BLaER1 (cell line): ENCODE measurements at regions not wholly inside any gene's neighbourhood (a gene's known extent, or its start where the extent isn't known, plus 50 kb on each side); places are given as distances from the start of the nearest gene placed in this dataset.
A peak's percentile ranks its signal among the peaks of the same experiment; 100 is the strongest.

Experiments
- H3K27ac ChIP-seq: shearing (Covaris generic); formaldehyde crosslinking; 2 replicates; pipeline ENCODE4 v1.8.1; 2022
- H3K27me3 ChIP-seq: shearing (Covaris generic); formaldehyde crosslinking; 2 replicates; pipeline ENCODE4 v1.8.1; 2022
- H3K36me3 ChIP-seq: shearing (Covaris generic); formaldehyde crosslinking; 2 replicates; pipeline ENCODE4 v1.8.1; 2022
- H3K4me1 ChIP-seq: shearing (Covaris generic); formaldehyde crosslinking; 2 replicates; pipeline ENCODE4 v1.8.1; 2022
- H3K4me2 ChIP-seq: shearing (Covaris generic); formaldehyde crosslinking; 2 replicates; pipeline ENCODE4 v1.8.1; 2022
- H3K4me3 ChIP-seq: shearing (Covaris generic); formaldehyde crosslinking; 2 replicates; pipeline ENCODE4 v1.8.1; 2022
- H3K9ac ChIP-seq: shearing (Covaris generic); formaldehyde crosslinking; 2 replicates; pipeline ENCODE4 v1.8.1; 2022
- H3K9me3 ChIP-seq: shearing (Covaris generic); formaldehyde crosslinking; 2 replicates; pipeline ENCODE4 v1.8.1; 2022
- H4K20me1 ChIP-seq: shearing (Covaris generic); formaldehyde crosslinking; 2 replicates; pipeline ENCODE4 v1.8.1; 2022
- Cebpa-rat ChIP-seq: shearing (Covaris generic); IDR thresholded peaks from 2 replicates; pipeline ENCODE4 v1.8.1; 2022

DNA sequence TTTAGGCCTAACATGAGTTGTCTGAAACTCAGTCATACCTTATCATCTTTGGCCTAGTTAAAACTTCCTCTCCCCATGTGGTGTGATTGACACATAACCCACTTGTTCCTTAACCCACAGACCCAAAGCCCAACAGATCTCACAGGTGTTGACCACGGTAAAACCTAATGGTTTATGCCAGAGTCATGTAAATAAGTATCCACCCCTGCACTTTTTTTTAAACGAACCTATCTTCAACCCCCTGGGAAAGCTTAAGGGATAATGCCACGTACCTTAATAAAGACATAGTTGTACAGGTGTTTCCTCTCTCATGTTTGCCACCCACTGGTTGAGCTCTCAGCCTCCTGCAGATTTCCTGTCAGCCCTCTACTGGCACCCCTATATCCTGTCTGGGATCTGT is 709.3 kb upstream of the CCDC179 start:
- H3K4me3 ChIP-seq = no peak overlapping the region
- H3K9me3 ChIP-seq = no peaks in the 10 kb centered on the region
- no peaks in the 10 kb centered on the region for H3K36me3 ChIP-seq
- H3K27me3 ChIP-seq = no peaks in the 10 kb centered on the region
- no peaks in the 10 kb centered on the region for H4K20me1 ChIP-seq
- peak overlapping the region; percentile 14; the same call in 1 of the 2 replicates for H3K4me2 ChIP-seq
- no peak overlapping the region for H3K27ac ChIP-seq
- no peak for TF ChIP-seq Cebpa-rat
- H3K4me1 ChIP-seq = peaks cover 12% of the 10 kb centered on the region
- H3K9ac ChIP-seq = no peak overlapping the region

DNA sequence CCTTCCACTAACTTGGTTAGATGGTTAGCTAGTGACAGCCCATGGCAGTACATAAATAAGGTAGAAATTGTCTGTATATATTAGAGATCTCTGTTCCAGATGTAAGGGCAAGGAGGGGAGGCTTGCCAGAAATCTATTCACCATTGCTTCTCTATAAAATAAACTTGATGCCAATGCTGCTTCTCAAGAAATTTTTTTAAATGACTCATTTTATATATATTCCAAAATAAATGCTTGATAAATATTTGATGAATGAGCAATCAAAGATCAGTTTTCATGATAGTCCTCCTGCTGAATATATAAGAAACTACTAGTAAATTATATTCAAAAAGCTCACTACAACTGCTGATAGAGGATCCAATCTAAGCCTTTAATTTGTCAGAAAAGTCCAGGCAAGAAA is 710.6 kb upstream of the CCDC179 start:
- H3K27ac ChIP-seq = no peak overlapping the region
- H3K4me1 ChIP-seq = peaks cover 12% of the 10 kb centered on the region
- no peak overlapping the region for H3K9ac ChIP-seq
- H3K36me3 ChIP-seq = no peaks in the 10 kb centered on the region
- H3K4me2 ChIP-seq = no peak overlapping the region
- H3K27me3 ChIP-seq = no peaks in the 10 kb centered on the region
- H4K20me1 ChIP-seq = no peaks in the 10 kb centered on the region
- H3K9me3 ChIP-seq = no peaks in the 10 kb centered on the region
- TF ChIP-seq Cebpa-rat = no peak
- no peak overlapping the region for H3K4me3 ChIP-seq

- Histone ChIP-seq H3K4me3 (no peak overlapping the region), H3K27me3 (no peaks in the 10 kb centered on the region), H4K20me1 (no peaks in the 10 kb centered on the region), H3K36me3 (no peaks in the 10 kb centered on the region), H3K4me2 (no peak overlapping the region), H3K4me1 (peaks cover 12% of the 10 kb centered on the region), H3K27ac (no peak overlapping the region), H3K9me3 (no peaks in the 10 kb centered on the region), H3K9ac (no peak overlapping the region)
- no peak for TF ChIP-seq Cebpa-rat
These were observed 713.2 kb upstream of the CCDC179 start for GRCh38 chr11:23573429-23573828.

DNA sequence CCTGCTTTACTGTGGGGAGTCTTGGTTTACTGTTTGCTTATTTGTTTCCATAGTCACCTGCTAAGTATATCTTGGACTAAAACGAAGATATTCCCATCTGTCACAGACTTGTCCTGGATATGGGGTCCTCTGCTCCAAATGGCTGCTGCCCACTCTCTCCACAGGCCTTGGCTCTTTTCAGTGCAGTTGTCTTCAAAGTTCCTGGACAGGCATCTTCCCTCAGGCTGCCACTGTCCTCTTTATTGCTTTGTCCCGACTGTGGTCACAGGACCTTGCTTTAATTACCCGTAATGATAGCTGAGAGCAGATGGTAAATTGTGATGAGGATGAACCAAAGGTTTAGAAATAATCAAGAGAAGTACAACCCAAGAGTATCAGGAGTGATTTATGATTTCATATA is 713.9 kb upstream of the CCDC179 start:
- Histone ChIP-seq H3K4me2 (no peak overlapping the region), H3K36me3 (no peaks in the 10 kb centered on the region), H3K9ac (no peak overlapping the region), H3K9me3 (no peaks in the 10 kb centered on the region), H3K4me1 (peaks cover 8% of the 10 kb centered on the region), H4K20me1 (no peaks in the 10 kb centered on the region), H3K27ac (no peak overlapping the region), H3K4me3 (no peak overlapping the region), H3K27me3 (no peaks in the 10 kb centered on the region)
- TF ChIP-seq Cebpa-rat = no peak

DNA sequence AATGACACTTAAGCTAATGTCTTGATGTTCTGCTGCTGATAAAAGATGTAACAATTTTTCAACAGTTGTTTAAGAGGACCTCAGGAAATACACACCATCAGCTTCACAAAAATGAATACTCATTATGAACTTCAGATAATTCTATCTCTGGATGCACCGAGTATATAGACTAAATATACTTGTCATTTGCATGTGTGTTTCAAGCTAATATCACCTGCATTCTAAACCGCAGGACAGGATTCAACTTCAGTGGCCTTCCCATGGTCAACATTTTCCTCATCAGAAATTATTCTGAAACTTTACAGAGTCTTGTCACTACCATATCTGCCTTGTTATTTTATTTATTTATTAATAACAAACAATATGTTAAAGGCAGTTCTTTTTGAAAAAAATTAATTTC is 717.0 kb upstream of the CCDC179 start:
- no peak overlapping the region for H3K4me2 ChIP-seq
- no peaks in the 10 kb centered on the region for H3K27me3 ChIP-seq
- no peaks in the 10 kb centered on the region for H3K9me3 ChIP-seq
- no peak overlapping the region for H3K9ac ChIP-seq
- no peaks in the 10 kb centered on the region for H4K20me1 ChIP-seq
- no peaks in the 10 kb centered on the region for H3K4me1 ChIP-seq
- no peaks in the 10 kb centered on the region for H3K36me3 ChIP-seq
- H3K27ac ChIP-seq = no peak overlapping the region
- no peak overlapping the region for H3K4me3 ChIP-seq
- no peak for TF ChIP-seq Cebpa-rat

DNA sequence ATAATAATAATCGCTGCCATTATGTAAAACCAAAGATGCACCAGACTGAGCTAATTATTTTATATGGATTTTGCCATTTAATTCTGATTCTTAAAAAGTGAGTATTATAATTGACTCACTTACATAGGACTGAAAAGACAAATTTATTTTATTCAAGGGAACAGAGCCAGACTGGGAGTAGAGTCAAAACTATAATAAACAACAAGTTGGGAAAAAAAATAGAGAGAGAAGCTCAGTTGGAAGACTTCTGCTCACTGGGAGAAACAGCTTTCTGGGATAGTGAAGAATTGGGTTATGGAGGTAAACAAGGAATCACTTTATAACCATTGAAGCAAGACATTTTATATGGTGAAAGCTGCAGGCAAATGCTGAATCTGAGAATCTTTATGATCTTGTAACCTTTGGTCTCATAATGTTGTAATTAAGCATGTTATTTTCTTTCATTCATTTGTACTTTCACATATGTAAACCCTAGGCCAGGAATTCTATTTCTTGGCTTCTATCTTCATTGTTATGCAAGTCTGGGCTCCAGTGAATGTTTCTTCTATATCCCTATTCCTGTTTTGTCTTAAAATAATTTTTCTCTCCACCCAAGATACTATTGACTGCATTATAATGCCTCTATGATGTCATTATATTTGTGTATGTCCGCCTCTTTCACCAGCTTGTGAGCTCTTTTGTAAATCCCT is 725.3 kb upstream of the CCDC179 start:
- H3K9me3 ChIP-seq = no peaks in the 10 kb centered on the region
- no peak overlapping the region for H3K4me2 ChIP-seq
- H4K20me1 ChIP-seq = no peaks in the 10 kb centered on the region
- no peaks in the 10 kb centered on the region for H3K4me1 ChIP-seq
- no peak overlapping the region for H3K4me3 ChIP-seq
- no peak overlapping the region for H3K9ac ChIP-seq
- no peaks in the 10 kb centered on the region for H3K27me3 ChIP-seq
- no peak overlapping the region for H3K27ac ChIP-seq
- TF ChIP-seq Cebpa-rat = no peak
- no peaks in the 10 kb centered on the region for H3K36me3 ChIP-seq

GRCh38 chr11:23586173-23586572 is 725.9 kb upstream of the CCDC179 start:
- no peaks in the 10 kb centered on the region for H3K9me3 ChIP-seq
- H4K20me1 ChIP-seq = no peaks in the 10 kb centered on the region
- TF ChIP-seq Cebpa-rat = no peak
- no peaks in the 10 kb centered on the region for H3K27me3 ChIP-seq
- H3K27ac ChIP-seq = no peak overlapping the region
- no peak overlapping the region for H3K4me2 ChIP-seq
- no peak overlapping the region for H3K9ac ChIP-seq
- no peaks in the 10 kb centered on the region for H3K4me1 ChIP-seq
- H3K4me3 ChIP-seq = no peak overlapping the region
- no peaks in the 10 kb centered on the region for H3K36me3 ChIP-seq

GRCh38 chr11:23590596-23591308 is 730.5 kb upstream of the CCDC179 start:
- H3K4me1 ChIP-seq = no peaks in the 10 kb centered on the region

DNA sequence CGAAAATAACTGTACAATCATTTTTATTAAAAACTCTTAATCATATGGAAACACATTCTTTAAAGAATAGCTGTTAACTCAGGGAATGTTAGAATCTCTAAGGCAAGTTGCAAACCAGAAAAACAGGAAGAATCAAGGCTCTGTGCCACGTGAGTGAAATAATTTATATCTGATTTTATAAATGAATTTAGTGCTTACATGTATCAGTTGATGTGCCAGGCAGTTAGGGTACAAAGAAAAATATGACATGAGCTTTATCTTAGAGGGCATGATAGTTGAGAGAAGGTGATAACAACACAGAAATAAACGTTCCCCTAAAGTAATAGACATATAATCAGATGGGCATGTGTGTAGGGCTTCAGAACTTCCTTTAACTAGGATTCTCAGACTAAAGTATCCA is 734.5 kb upstream of the CCDC179 start:
- TF ChIP-seq Cebpa-rat = no peak
- no peak overlapping the region for H3K9ac ChIP-seq
- H3K4me3 ChIP-seq = no peak overlapping the region
- no peak overlapping the region for H3K27ac ChIP-seq
- H3K4me2 ChIP-seq = no peak overlapping the region
- no peaks in the 10 kb centered on the region for H3K9me3 ChIP-seq
- no peaks in the 10 kb centered on the region for H3K4me1 ChIP-seq
- H4K20me1 ChIP-seq = no peaks in the 10 kb centered on the region
- H3K27me3 ChIP-seq = no peaks in the 10 kb centered on the region
- H3K36me3 ChIP-seq = no peaks in the 10 kb centered on the region

More at GRCh38 chr11:23590596-23591308, 730.5 kb upstream of the CCDC179 start:
- Histone ChIP-seq H3K9ac (no peak overlapping the region), H3K27ac (no peak overlapping the region), H3K27me3 (no peaks in the 10 kb centered on the region), H4K20me1 (no peaks in the 10 kb centered on the region), H3K9me3 (no peaks in the 10 kb centered on the region), H3K36me3 (no peaks in the 10 kb centered on the region), H3K4me3 (no peak overlapping the region), H3K4me2 (no peak overlapping the region)
- no peak for TF ChIP-seq Cebpa-rat

DNA sequence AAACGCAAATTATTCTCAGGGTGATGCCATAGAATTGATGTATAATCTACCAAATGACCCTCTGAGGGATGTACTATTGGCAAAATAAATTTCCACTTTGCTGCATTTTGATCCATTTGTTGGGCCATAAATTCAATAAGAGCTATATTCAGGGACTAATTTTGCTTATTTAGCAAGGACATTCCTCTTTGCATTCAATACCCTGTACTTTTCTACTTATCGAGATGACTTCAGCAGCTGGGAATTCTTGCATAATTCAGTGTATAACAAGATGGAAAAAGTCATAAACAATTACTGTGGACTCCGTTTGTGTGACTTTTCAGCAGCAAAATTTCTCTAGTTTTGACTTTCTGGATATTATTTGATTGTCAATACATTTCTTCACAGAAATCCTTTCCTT is 744.7 kb upstream of the CCDC179 start:
- Histone ChIP-seq H3K36me3 (no peaks in the 10 kb centered on the region), H4K20me1 (no peaks in the 10 kb centered on the region)
- TF ChIP-seq Cebpa-rat = no peak

More for the DNA sequence above, 744.7 kb upstream of the CCDC179 start:
- H3K9me3 ChIP-seq = no peaks in the 10 kb centered on the region
- no peak overlapping the region for H3K9ac ChIP-seq
- H3K27me3 ChIP-seq = no peaks in the 10 kb centered on the region
- H3K4me3 ChIP-seq = no peak overlapping the region
- no peaks in the 10 kb centered on the region for H3K4me1 ChIP-seq
- no peak overlapping the region for H3K27ac ChIP-seq
- H3K4me2 ChIP-seq = no peak overlapping the region
